NCI-H524 treated with DMSO at 0.1 percent for 48 hours (cell line): ENCODE measurements at regions not wholly inside any gene's neighbourhood (a gene's known extent, or its start where the extent isn't known, plus 50 kb on each side); places are given as distances from the start of the nearest gene placed in this dataset.
A peak's percentile ranks its signal among the peaks of the same experiment; 100 is the strongest.

Experiments used
- DNase-seq: peaks from one replicate; lab custom pipeline; 2025; lab: John Stamatoyannopoulos, UW

DNA sequence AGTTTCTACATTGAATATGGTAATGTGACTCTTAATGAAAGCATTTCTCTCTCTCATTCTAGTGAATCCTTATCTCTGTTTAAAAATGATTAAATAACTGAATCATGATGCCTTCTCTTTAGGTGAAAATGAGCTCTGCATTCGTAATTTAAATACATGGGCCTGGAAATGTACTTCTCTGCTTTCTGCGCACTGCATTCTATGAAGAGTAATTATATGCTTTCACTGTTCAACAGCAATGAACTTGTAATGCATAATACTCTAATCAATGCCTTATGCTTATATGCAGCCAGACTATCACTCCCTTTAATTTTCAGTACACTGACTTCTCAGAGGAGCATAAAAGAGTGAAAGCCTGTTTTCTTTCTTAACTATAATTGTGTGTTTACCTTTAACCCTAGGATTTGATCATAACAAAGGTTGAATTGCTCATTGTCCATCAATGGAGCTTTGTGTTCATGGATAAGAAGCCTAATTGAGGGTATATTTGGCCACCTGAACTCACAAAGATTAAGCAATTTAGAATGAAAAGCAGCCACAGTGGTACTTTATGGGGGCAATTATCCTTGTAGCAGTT, 330.8 kb upstream of the PDZRN3 start:
- DNase-seq, result no peak

- no peak for DNase-seq
These were observed 329.8 kb upstream of the PDZRN3 start for GRCh38 chr3:73954506-73954905.

GRCh38 chr3:73952781-73953180, 328.0 kb upstream of the PDZRN3 start:
- no peak for DNase-seq

GRCh38 chr3:73950865-73951558, 326.3 kb upstream of the PDZRN3 start:
- peak; percentile 1 for DNase-seq

GRCh38 chr3:73945541-73945940, 320.8 kb upstream of the PDZRN3 start:
- no peak for DNase-seq

DNA sequence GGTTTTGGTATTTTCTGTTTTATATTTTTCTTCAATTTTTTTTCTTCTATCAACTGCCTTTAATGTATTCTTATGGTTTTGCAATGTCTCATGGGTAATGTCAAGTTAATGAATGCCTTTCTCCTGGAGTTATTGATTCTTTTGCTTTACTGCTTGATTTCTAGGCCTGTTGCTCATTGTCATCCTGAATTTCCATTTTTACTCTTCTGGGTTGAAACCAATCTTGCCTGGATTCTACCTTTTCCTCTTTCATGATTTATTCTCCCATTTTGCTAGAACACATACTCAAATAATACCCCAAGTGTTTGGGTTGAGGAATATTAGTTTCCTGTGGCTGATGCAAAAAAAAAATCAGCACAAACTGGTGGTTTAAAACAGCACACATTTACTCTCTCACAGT, 315.2 kb upstream of the PDZRN3 start:
- no peak for DNase-seq

- no peak for DNase-seq
These were observed 308.8 kb upstream of the PDZRN3 start for GRCh38 chr3:73933585-73933984.

DNA sequence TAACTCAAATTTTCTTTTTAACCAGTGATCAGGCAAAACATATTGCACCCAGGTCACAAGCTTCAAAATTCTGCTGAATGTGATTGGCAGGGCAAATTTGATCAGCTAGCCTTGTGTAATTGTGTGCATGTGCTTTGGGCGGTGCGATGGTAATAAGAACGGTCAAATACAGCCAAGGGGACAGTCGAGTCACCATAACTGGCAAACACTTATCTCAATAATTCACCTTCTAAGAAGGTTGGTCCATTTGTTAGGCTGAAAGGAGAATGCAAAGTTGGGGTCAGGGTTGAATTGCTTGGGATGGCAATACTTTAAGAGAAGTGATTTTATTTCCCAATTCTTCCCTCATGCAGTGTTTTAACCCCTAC, 302.4 kb upstream of the PDZRN3 start:
- DNase-seq, result no peak

DNA sequence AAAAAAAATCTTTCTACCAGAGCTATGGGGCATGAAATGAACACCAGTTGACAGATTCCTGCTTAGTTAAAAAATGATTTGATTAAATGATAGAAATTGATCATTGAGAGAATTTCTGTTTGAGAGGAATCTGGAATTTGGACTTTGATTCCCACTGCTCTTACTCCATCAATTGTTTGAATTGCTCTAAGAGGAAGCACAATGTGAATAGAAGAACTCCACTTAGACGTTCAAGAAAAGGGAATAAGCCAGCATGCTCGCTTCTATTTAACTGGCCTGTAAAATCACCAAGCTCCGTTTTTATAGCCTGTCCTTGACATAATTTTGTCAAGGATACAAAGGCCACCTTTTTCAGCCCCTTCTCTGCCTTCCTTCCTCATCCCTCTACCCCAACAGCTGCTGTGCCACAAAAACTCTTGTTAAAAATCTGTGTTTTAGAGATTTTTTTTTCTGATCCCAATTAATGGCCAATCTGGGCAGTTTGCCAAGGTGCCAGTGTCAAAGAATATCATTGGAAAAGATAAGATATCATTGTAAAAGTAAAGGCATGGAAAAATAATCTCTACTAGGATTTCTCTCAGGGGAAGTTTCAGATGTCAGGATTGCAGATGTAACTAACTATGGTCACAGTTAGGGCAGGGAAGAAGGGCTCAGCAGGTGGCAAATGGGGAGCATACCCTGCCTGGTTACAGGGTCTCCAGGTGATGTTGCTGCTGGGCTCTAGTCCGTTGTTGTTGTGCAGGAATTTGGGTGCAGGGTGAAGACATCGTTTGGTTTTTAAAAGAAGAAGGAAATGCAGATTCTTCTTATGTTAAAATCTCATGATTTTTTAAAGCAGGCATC, 301.8 kb upstream of the PDZRN3 start:
- DNase-seq, result no peak

DNA sequence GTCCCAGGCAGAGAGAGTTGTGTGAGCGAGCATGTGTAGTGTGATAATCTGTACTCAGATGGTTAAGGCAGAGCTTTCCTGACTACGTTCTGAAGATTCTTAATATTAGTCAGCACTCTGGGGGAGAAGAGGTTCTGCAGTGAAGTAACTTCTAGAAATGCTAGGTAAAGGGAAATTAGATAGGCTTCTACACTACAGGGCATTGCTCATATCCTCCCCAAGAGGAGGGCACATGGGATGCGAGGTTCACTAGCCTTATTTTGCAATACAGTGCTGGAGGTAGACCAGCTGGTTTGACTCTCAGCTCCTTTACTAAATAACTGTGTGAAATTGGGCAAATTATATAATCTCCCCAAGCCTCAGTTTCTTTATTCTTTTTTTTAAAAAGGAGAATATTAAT, 300.3 kb upstream of the PDZRN3 start:
- no peak for DNase-seq

- DNase-seq, result no peak
These were observed 299.3 kb upstream of the PDZRN3 start for GRCh38 chr3:73924048-73924447.

- no peak for DNase-seq
These were observed 292.9 kb upstream of the PDZRN3 start for GRCh38 chr3:73917643-73918042.

GRCh38 chr3:73915886-73916285, 291.1 kb upstream of the PDZRN3 start:
- no peak for DNase-seq

GRCh38 chr3:73908218-73908617, 283.5 kb upstream of the PDZRN3 start:
- DNase-seq, result no peak

GRCh38 chr3:73901686-73902085, 276.9 kb upstream of the PDZRN3 start:
- DNase-seq, result no peak

DNA sequence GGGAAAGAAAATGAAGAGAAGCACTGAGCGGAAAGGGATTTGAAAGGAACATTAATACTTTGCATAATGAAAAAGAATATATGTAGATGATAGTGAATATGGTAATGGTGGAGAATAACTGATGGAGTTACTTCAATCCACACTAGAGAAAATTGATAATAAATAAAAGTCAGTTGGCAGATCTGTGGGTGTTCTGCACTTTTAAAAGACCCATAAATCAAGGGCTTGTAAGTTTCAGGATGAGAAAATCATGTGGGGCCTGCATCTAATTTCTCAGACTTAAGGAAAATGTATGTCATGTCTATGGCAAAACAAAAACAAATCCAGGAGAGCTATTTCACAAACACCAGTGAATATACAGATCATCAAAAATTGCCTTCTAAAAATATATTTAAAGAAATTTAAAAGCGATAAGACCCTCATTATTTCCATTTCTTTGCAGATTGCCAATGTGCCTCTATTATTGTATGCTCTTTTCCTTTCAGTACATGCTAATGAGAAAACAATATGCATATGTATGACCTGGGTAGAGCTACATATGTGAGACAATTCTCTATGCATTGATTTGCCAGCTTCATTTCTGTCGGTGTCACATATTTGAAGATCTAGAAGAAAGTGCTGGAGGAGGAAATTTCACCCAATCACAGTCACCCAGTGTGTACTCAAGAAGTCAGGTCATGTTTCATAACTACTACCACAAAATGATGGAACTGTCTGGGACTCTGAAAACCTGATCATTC, 269.9 kb upstream of the PDZRN3 start:
- DNase-seq, result no peak

- no peak for DNase-seq
These were observed 268.3 kb upstream of the PDZRN3 start for GRCh38 chr3:73893089-73893488.

- DNase-seq, result no peak
These were observed 261.1 kb upstream of the PDZRN3 start for GRCh38 chr3:73885862-73886261.

DNA sequence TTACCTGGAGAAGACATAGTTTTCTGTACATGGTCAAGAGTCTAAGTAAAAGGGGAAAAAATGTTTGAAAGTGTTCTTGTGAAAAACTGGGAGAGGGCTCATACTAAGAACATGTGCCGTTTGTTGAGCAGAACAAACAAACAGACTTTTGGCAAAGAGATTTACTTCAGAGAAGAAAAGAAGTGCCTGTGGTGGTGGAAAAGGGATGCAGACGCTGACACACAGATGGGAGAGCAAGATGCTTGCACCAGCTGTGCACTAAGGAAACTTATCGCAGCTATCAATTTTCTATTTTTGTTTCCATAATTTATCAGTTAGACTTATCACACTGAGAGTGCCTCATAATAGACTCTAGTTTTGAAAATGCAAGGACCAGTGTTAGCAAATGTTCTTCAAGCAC, 259.6 kb upstream of the PDZRN3 start:
- DNase-seq, result no peak

GRCh38 chr3:73883497-73883896, 258.8 kb upstream of the PDZRN3 start:
- no peak for DNase-seq

- no peak for DNase-seq
These were observed 250.0 kb upstream of the PDZRN3 start for GRCh38 chr3:73874606-73875369.

- DNase-seq, result no peak
These were observed 249.4 kb upstream of the PDZRN3 start for GRCh38 chr3:73874161-73874560.
